ENCODE measurements at regions not wholly inside any gene's neighbourhood (a gene's known extent, or its start where the extent isn't known, plus 50 kb on each side); places are given as distances from the start of the nearest gene placed in this dataset.

GRCh38 chr6:144549837-144550747 lies 265.0 kb downstream of the UTRN start:
- TF ChIP-seq SUZ12 (IDR thresholded peaks at IDR 0.05; ENCODE audit: low read length) (no peak), POLR2AphosphoS5 (IDR thresholded peaks at IDR 0.05; ENCODE audit: low read depth, low read length) (no peak), CTCF (IDR thresholded peaks at IDR 0.05; ENCODE audit: control extremely low read depth in 1 of 3, insufficient read depth in 1 of 3, low read depth in 1 of 3, low read length in 3 of 3) (no peak), ZNF274 (IDR thresholded peaks at IDR 0.05; ENCODE audit: borderline replicate concordance, extremely low read depth, low read length) (no peak)

Data from H1 (cell line).